GM12873 (cell line): ENCODE measurements at regions not wholly inside any gene's neighbourhood (a gene's known extent, or its start where the extent isn't known, plus 50 kb on each side); places are given as distances from the start of the nearest gene placed in this dataset.

Experiments
- CTCF ChIP-seq: IDR thresholded peaks from 2 replicates; pipeline ENCODE4 v1.5.1; 2012; ENCODE audit warnings: low read depth, mild to moderate bottlenecking, moderate library complexity, low read length, control low read depth; ENCODE audit not compliant: insufficient read depth; ENCODE audit errors: missing control alignments

DNA sequence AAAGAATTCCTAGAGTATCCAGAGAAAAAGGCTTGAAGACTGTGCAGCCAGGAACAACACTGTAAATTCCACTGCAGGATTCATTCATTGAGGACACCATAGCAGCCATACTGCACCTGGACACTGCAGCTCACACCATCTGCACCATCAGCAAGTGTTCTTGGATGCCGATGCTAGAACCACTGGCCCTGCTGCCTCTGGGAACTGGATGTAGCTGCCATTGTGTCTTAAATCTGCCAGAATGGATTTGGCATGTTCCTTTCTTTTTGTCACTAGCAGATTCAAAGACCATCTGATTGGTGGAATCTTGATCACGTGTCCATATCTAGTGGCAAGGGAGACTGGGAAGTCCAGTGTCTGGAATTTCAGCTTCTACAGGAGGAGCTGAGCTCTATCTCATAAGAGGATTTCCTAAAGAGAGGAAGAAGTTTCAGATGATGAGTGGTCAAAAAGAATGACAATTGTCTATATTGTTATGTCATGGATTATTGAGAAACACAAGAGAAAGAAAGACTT is 278.3 kb upstream of the ANKRD55 start:
- no peak for TF ChIP-seq CTCF

DNA sequence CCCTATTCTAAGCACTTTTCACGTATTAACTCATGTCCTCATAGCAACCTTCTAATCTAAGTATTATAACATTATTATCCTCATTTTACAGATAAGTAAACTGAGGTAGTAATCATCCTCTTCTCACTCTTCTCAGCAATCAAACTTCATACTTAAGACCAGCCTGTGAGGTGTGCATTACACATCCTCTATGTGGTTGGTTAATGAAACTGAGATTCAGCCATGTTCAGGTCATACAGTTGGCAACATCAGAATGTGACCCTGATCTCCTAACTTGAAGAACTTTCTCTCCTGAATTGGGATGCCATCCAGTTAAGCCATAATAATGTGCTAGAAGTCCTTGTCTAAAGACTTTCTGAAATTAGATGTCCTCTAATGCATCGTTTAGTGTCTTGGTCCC is 275.1 kb upstream of the ANKRD55 start:
- TF ChIP-seq CTCF, result no peak

GRCh38 chr5:56507351-56507930 is 274.3 kb upstream of the ANKRD55 start:
- TF ChIP-seq CTCF, result no peak

DNA sequence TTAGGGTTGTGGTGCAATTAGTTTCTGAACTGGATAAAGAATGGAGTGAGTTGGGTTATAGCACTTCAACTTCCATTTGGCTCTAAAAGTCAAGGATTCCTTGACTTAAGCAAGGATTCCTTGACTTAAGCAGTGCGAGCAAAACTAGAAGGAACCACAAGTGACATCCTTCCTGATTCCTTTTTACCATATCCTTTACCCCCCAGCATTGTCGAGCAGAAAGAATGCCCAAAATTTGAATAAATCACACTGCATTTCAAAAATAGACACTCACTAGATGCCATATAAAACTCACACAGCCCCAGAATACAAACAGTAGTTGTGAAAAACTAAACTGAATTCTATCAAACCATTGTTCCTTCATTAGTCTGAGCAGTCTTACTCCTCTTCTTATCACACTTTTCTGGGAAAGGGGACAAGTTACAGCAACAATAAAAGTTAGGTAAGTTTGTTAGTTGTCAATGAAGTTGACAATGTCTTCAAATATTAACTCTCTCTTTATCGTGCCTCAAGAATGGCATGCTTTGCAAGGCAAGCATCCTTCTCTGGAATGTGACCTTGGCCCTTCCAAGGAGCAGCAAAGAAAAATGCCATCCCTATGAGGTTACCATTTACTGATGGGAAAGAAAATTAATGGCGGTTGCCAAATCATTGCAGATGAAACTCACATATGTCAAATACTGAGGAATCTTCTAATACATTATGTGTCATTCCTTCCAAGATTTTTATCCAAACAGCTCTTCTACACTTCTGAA is 273.3 kb upstream of the ANKRD55 start:
- TF ChIP-seq CTCF, result no peak

GRCh38 chr5:56503929-56504328 is 270.8 kb upstream of the ANKRD55 start:
- TF ChIP-seq CTCF, result no peak

DNA sequence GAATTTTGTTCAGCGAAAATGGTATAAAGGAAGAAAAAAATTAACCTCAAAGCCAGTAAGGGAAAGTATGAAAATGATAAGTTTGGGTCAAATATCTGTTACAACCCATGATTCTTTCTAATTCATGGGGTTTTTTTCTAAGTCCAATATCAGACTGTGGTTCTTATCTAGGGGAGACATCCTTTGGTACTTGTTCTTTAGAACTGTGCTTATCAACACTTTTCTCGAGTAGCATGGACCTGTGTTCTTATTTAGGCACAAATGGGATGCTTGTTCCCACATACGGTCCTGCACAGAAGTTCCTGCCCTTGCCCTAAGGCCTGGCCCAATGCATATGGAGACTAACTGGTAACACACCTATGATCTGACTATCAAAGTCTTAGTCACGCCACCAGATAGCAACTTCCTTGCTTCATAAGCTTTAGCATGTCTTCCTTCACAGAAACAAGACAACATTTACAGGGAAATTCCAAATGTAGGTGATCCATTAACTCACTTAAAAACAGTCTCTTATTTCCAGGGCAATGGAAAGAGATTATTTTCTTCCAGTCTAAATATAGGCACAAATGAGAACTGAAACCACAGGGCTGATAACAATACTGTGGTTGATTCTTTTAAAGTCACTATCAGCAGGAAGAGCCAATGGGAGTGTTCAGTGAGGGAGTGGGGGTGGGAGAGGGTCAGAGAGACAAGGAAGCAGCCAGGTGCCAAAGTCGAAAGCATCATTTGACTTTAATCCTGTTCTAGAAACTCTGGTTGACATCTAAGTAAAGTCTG is 268.8 kb upstream of the ANKRD55 start:
- no peak for TF ChIP-seq CTCF

GRCh38 chr5:56499901-56500300 is 266.8 kb upstream of the ANKRD55 start:
- no peak for TF ChIP-seq CTCF
